ENCODE measurements at regions not wholly inside any gene's neighbourhood (a gene's known extent, or its start where the extent isn't known, plus 50 kb on each side); places are given as distances from the start of the nearest gene placed in this dataset.
A peak's percentile ranks its signal among the peaks of the same experiment; 100 is the strongest.

DNA sequence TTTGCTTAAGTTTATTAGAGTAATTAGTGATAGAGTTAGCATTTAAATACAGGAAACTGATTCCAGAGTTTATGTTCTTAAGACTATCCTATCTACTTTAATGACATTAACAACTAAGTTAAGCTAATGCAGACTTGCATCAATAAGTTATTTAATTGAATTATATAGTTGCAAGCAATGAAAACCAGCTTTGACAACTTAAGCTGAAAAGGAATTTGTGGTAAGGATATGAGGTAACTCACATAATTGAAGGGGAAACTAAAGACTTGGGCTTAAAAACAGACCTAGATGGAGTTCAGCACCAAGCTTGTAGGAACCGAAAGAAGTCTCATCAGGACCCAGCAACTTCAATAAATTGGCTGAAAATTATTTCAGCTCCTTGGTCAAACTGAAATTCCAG, 222.3 kb downstream of the IBTK start:
- no peaks in the 10 kb centered on the region for H3K36me3 ChIP-seq
- ATAC-seq (ENCODE audit: insufficient number of reproducible peaks, low FRiP score, low read depth) (no peak), DNase-seq (ENCODE audit: low spot score) (no peak)
- TF ChIP-seq, protein P1, sequence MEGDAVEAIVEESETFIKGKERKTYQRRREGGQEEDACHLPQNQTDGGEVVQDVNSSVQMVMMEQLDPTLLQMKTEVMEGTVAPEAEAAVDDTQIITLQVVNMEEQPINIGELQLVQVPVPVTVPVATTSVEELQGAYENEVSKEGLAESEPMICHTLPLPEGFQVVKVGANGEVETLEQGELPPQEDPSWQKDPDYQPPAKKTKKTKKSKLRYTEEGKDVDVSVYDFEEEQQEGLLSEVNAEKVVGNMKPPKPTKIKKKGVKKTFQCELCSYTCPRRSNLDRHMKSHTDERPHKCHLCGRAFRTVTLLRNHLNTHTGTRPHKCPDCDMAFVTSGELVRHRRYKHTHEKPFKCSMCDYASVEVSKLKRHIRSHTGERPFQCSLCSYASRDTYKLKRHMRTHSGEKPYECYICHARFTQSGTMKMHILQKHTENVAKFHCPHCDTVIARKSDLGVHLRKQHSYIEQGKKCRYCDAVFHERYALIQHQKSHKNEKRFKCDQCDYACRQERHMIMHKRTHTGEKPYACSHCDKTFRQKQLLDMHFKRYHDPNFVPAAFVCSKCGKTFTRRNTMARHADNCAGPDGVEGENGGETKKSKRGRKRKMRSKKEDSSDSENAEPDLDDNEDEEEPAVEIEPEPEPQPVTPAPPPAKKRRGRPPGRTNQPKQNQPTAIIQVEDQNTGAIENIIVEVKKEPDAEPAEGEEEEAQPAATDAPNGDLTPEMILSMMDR (IDR thresholded peaks at IDR 0.05) = no peak
- H3K27ac ChIP-seq = no peak overlapping the region
- H3K4me1 ChIP-seq (ENCODE audit: control insufficient read depth in 1 of 2, low read depth in 2 of 2) = peaks cover under 1 to 17% of the 10 kb centered on the region in 2 donors
- H3K4me3 ChIP-seq = no peak overlapping the region
- H3K9me3 ChIP-seq = no peaks in the 10 kb centered on the region
- H3K27me3 ChIP-seq (replicated peaks; ENCODE audit: insufficient read depth) = no peaks in the 10 kb centered on the region

DNA sequence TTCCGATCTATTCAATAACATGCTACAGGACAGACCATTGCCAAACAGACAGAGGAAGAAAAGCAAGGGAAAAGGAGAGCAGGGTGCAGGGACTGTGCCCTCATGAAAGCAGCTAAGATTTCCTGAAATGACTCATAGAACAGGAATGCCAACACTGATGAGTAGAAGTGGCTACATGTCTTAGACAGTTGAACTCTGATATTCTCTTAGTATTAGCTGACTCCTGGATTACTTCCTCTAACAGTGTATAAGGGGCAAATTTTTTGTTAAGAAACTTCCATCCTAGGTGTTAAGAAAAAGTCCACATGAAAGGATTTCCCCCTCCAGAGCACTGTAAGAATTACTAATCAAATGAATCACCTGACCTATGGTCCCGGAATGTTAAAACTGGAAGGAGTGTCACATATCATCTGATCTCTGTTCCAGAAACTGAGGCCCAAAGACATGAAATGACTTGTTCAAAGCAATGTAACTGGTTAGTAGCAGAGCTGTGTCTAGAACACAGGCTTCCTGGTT, 224.9 kb downstream of the IBTK start:
- no peaks in the 10 kb centered on the region for H3K27me3 ChIP-seq (replicated peaks; ENCODE audit: insufficient read depth)
- no peak overlapping the region for H3K4me3 ChIP-seq
- ATAC-seq (ENCODE audit: insufficient number of reproducible peaks, low FRiP score, low read depth) (no peak), DNase-seq (ENCODE audit: low spot score) (no peak)
- H3K27ac ChIP-seq = no peak overlapping the region
- H3K36me3 ChIP-seq = no peaks in the 10 kb centered on the region
- TF ChIP-seq, protein P1 (IDR thresholded peaks at IDR 0.05) = no peak
- peaks cover 7 to 25% of the 10 kb centered on the region in 2 donors for H3K4me1 ChIP-seq (ENCODE audit: control insufficient read depth in 1 of 2, low read depth in 2 of 2)
- H3K9me3 ChIP-seq = no peaks in the 10 kb centered on the region

DNA sequence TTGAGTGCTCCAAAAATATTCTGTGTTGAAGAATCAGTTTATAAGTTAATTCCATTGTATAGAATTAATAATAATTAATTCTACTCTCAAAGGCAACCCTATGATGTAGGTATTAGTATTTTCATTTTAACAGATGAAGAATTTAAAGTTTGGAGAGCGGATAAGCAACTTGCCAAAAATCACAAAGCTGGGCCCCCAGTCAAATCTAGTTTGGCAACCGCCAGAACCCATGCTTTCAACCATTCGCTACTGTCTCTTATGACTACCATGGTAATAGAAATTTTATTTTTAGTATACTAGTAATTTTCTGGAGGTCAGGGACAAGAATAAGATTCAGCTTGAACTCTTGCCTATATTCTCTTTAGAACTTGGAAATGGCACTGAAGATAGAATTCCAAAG, 229.8 kb downstream of the IBTK start:
- Histone ChIP-seq H3K27ac (peak overlapping the region; percentile 67 to 85), H3K4me1 (ENCODE audit: control insufficient read depth in 1 of 2, low read depth in 2 of 2) (peaks cover 45 to 70% of the 10 kb centered on the region in 2 donors), H3K9me3 (no peaks in the 10 kb centered on the region), H3K36me3 (no peaks in the 10 kb centered on the region), H3K27me3 (replicated peaks; ENCODE audit: insufficient read depth) (no peaks in the 10 kb centered on the region), H3K4me3 (no peak overlapping the region)
- TF ChIP-seq, protein P1 (IDR thresholded peaks at IDR 0.05) = no peak
- ATAC-seq (ENCODE audit: insufficient number of reproducible peaks, low FRiP score, low read depth) (no peak), DNase-seq (ENCODE audit: low spot score) (no peak)

DNA sequence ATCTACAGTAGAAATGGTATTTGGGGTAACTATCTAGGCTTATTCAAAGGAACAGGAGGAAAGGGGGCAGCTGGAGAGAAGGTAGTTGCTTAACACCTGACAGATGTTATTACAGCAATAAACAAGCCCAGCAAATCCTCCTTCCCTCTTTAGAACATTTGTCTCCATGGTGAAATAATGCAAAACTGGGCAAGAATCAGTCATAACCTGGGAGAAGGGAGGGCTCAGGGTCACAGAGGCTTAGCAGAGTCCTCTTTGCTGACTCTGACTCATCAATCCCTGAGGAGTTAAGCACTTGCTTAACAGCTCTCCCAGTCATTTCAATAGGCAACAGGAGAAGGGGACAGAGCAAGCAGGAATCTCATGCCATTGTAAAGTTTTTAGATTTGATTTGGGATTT, 230.3 kb downstream of the IBTK start:
- Histone ChIP-seq H3K36me3 (no peaks in the 10 kb centered on the region), H3K27ac (peak overlapping the region; percentile 78 to 85), H3K9me3 (no peaks in the 10 kb centered on the region), H3K4me3 (peak overlapping the region; percentile 37), H3K4me1 (ENCODE audit: control insufficient read depth in 1 of 2, low read depth in 2 of 2) (peaks cover 45 to 70% of the 10 kb centered on the region in 2 donors), H3K27me3 (replicated peaks; ENCODE audit: insufficient read depth) (no peaks in the 10 kb centered on the region)
- ATAC-seq (ENCODE audit: insufficient number of reproducible peaks, low FRiP score, low read depth) = peak; percentile 96
- TF ChIP-seq, protein P1 (IDR thresholded peaks at IDR 0.05) = no peak
- DNase-seq (ENCODE audit: low spot score) = peak; percentile 51

DNA sequence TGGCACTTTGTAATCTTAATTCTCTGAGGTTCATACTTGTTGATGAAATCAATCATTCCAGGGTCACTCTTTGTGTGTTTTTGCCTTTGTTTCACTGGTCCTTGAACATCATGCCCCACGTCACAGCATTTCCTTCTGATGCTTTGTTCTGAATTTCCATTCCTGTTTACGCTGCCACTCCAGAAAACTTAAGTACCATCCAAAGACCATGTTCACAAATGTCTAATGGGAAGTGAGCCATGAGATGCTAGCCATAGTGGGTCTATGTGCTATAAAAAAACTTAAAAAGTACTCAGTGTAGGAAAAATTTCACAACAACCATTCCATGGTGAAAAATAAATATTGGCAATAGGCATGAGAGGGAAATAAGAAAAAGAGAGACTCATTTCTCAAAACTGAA, 232.0 kb downstream of the IBTK start:
- DNase-seq (ENCODE audit: low spot score) (no peak), ATAC-seq (ENCODE audit: insufficient number of reproducible peaks, low FRiP score, low read depth) (no peak)
- no peaks in the 10 kb centered on the region for H3K36me3 ChIP-seq
- peaks cover 45 to 75% of the 10 kb centered on the region in 2 donors for H3K4me1 ChIP-seq (ENCODE audit: control insufficient read depth in 1 of 2, low read depth in 2 of 2)
- no peaks in the 10 kb centered on the region for H3K27me3 ChIP-seq (replicated peaks; ENCODE audit: insufficient read depth)
- no peak overlapping the region for H3K4me3 ChIP-seq
- no peaks in the 10 kb centered on the region for H3K9me3 ChIP-seq
- TF ChIP-seq, protein P1 (IDR thresholded peaks at IDR 0.05) = no peak
- H3K27ac ChIP-seq = peak overlapping the region; percentile 55 to 85

Data from thoracic aorta (tissue), 2 donors.